GM20000 (cell line): ENCODE measurements at regions not wholly inside any gene's neighbourhood (a gene's known extent, or its start where the extent isn't known, plus 50 kb on each side); places are given as distances from the start of the nearest gene placed in this dataset.

ENCODE experiments used
- DNase-seq: peaks from one replicate; pipeline ENCODE4 v3.0.0; 2012; ENCODE audit warnings: low spot score
- TF ChIP-seq, protein P1 (sequence below): IDR thresholded peaks from 2 replicates; pipeline ENCODE4 v1.5.1; 2012; ENCODE audit warnings: mild to moderate bottlenecking, control low read depth; ENCODE audit errors: extremely low read depth, missing control alignments

DNA sequence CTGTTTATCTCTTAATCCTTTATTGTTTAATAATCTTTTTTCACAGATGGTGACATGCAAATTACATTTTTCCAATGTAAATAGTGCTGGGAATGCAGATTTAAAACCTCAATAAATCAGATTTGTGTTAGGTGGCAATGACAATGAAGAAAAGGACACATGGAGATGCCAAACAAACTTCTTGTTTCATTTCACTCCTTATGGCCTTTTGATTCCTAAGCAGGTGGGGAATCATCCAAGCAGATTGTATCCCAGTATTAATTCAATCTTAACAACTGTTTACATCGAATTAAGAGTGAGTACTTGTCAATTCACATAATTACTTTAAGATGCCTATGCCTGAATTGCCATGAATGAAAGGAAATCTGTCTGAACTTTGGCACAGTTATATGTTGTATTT, 98.9 kb upstream of the RGS18 start:
- no peak for DNase-seq
- TF ChIP-seq, protein P1, sequence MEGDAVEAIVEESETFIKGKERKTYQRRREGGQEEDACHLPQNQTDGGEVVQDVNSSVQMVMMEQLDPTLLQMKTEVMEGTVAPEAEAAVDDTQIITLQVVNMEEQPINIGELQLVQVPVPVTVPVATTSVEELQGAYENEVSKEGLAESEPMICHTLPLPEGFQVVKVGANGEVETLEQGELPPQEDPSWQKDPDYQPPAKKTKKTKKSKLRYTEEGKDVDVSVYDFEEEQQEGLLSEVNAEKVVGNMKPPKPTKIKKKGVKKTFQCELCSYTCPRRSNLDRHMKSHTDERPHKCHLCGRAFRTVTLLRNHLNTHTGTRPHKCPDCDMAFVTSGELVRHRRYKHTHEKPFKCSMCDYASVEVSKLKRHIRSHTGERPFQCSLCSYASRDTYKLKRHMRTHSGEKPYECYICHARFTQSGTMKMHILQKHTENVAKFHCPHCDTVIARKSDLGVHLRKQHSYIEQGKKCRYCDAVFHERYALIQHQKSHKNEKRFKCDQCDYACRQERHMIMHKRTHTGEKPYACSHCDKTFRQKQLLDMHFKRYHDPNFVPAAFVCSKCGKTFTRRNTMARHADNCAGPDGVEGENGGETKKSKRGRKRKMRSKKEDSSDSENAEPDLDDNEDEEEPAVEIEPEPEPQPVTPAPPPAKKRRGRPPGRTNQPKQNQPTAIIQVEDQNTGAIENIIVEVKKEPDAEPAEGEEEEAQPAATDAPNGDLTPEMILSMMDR = no peak

DNA sequence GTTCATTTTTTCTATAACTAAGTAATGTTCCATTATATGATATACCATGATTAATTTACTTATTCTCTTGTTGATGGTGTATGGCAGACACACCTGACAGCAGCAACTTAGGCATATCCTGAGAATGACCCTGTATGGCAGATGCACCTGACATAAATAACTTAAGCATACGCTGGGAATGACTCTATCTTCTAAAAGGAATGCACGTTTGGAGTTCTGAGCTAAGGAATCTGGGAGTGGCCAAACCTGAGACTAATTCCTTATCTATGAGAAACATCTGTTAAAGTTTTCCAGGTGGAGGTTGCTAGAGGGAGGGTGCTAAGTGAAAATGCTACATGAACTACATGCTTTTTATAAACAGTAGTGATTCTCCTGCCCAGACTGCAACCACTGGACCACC, 96.7 kb upstream of the RGS18 start:
- TF ChIP-seq, protein P1 = no peak
- DNase-seq = no peak

DNA sequence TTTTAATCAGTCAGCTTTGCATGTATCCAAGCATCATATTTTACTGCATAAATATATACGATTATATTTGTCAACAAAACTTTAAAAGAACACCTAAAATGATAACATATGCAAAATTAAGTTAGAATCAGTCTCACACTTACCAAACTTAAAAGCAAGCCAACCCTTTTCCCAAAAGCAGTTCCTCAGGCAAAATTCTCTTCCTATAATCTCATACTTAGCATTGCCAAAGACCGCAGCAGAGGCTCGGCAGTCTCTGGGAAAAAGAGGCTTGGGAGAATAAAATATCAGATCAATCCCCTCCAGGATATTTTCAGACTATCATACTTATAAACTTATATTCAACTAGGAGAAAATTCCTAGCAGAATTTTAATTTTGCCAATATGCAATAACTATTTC, 93.2 kb upstream of the RGS18 start:
- DNase-seq = no peak
- TF ChIP-seq, protein P1 = no peak

DNA sequence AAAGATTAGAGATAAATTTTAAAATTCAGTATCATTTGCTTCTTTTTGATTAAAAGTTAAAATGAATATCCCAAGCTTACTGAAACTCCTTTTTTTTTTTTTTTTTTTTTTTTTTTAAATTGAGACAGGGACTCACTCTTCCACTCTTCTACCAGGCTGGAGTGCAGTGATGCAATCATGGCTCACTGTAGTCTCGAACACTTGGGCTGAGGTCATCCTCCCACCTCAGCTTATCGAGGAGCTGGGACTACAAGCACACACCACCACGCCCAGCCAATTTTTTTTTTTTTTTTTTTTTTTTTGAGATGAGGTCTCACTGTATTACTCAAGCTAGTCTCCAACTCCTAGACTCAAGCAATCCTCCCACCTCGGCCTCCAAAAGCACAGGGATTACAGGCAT, 92.1 kb upstream of the RGS18 start:
- TF ChIP-seq, protein P1 = no peak
- DNase-seq = no peak

DNA sequence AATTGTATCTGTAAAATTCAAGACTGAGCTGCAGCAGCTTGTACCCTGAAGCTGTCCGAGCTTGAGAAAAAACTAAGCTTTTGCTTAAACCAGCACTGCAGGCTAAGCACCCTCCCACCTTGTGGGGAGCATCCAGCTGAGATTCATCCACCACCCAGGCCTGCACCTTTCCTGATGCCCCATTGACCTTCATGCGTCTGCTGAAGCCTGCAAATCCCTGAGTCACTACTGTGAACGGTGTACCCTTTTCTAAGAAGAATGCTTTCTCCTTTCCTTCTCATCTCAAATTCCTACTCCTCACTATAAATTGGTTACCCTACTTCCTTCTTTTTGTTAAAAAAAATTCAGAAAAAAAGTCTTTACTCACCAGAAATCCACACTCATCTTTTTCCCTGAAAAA, 90.9 kb upstream of the RGS18 start:
- TF ChIP-seq, protein P1 = no peak
- DNase-seq = no peak

DNA sequence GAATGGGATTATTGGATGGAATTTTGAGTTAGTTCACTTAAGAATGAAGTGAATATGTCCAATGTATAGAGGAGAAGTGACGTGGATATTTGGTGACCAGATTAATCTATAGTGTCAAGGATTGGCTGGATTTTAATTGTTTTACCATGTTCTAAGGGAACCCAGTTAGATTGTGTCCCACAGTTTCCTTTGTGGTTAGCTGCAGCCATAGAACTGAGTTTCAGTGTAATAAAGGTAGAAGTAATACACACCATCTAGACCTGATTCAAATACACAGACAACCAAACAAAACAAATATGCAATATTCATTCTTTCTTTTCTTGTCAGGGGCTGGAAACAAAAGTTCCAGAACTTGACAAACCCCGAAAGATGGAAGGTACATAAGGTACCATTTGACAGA, 88.0 kb upstream of the RGS18 start:
- TF ChIP-seq, protein P1 = no peak

DNA sequence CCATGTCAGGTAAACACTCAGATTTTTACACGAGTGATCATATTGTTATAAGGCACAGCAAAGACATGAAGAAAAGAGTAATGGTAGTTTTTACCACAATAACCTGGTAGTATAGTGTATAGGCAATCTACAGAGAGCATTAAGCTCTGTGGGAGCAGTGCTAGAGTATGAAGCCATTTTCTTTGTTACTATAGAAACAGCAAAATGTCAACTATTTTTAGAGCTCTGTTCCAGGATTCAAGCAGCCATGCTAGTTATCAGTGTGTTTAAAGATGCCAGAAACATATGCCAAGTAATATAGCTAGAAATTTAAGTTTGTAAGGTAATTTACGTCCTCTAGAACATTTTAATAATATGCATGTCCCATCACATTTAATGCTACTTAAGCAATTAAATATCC, 77.6 kb upstream of the RGS18 start:
- no peak for DNase-seq
- TF ChIP-seq, protein P1 = no peak

More for the DNA sequence above, 88.0 kb upstream of the RGS18 start:
- DNase-seq = no peak

DNA sequence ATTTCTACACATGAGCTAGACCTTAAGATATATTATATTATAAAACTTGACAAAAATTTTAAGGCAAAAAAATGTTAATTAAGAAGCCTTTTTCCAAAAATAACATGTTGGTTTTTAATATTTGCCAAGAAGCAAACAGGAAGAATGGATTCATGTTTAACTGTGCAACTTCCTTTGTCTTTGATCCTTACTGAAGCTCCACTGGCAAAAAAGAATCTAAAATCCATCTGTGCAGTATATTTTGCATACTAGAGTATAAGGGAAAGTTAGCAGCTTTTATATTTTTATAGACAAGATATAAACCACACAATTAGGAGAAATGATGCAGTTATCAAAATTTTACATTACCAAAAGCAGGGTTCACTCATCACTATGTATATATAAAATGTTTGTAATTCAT, 76.9 kb upstream of the RGS18 start:
- DNase-seq = no peak
- TF ChIP-seq, protein P1 = no peak
